ENCODE measurements at regions not wholly inside any gene's neighbourhood (a gene's known extent, or its start where the extent isn't known, plus 50 kb on each side); places are given as distances from the start of the nearest gene placed in this dataset.

GRCh38 chr11:122248939-122249338 is 132.9 kb upstream of the BLID start:
- DNase-seq (ENCODE audit: low read depth): peak; percentile 25
- TF ChIP-seq, protein P1, sequence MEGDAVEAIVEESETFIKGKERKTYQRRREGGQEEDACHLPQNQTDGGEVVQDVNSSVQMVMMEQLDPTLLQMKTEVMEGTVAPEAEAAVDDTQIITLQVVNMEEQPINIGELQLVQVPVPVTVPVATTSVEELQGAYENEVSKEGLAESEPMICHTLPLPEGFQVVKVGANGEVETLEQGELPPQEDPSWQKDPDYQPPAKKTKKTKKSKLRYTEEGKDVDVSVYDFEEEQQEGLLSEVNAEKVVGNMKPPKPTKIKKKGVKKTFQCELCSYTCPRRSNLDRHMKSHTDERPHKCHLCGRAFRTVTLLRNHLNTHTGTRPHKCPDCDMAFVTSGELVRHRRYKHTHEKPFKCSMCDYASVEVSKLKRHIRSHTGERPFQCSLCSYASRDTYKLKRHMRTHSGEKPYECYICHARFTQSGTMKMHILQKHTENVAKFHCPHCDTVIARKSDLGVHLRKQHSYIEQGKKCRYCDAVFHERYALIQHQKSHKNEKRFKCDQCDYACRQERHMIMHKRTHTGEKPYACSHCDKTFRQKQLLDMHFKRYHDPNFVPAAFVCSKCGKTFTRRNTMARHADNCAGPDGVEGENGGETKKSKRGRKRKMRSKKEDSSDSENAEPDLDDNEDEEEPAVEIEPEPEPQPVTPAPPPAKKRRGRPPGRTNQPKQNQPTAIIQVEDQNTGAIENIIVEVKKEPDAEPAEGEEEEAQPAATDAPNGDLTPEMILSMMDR (IDR thresholded peaks at IDR 0.05; ENCODE audit: low read length, missing control alignments): no peak
- no peak overlapping the region for H3K4me3 ChIP-seq (replicated peaks; ENCODE audit: low read depth, low read length)

- TF ChIP-seq, protein P1 (IDR thresholded peaks at IDR 0.05; ENCODE audit: low read length, missing control alignments): no peak
- DNase-seq (ENCODE audit: low read depth): no peak
- H3K4me3 ChIP-seq (replicated peaks; ENCODE audit: low read depth, low read length): no peak overlapping the region
Measured at GRCh38 chr11:122248131-122248530, 132.1 kb upstream of the BLID start.

- TF ChIP-seq, protein P1 (IDR thresholded peaks at IDR 0.05; ENCODE audit: low read length, missing control alignments): no peak
- no peak for DNase-seq (ENCODE audit: low read depth)
- no peak overlapping the region for H3K4me3 ChIP-seq (replicated peaks; ENCODE audit: low read depth, low read length)
Measured at GRCh38 chr11:122246874-122247273, 130.9 kb upstream of the BLID start.

GRCh38 chr11:122242731-122243130 is 126.7 kb upstream of the BLID start:
- no peak for DNase-seq (ENCODE audit: low read depth)
- no peak overlapping the region for H3K4me3 ChIP-seq (replicated peaks; ENCODE audit: low read depth, low read length)
- TF ChIP-seq, protein P1 (IDR thresholded peaks at IDR 0.05; ENCODE audit: low read length, missing control alignments): no peak

DNA sequence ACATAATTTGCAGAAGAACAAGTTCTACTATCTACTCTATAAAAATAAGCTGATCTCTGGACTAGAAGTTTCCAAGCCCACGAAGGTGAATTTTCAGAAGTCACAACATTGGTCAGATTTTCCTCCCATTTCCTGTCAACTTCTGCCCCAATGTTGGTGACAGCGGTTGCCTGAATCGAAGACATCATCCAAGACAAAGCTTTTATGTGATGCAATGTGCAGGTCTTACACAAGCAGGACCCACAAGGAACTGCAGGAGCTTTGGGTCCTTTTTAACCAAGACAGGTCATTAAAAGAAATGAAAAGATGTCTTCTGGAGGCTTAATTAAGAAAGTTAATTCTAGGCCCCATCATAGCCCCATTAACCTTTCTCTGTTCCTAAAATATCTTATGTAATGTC is 125.6 kb upstream of the BLID start:
- H3K4me3 ChIP-seq (replicated peaks; ENCODE audit: low read depth, low read length): no peak overlapping the region
- TF ChIP-seq, protein P1 (IDR thresholded peaks at IDR 0.05; ENCODE audit: low read length, missing control alignments): no peak

DNA sequence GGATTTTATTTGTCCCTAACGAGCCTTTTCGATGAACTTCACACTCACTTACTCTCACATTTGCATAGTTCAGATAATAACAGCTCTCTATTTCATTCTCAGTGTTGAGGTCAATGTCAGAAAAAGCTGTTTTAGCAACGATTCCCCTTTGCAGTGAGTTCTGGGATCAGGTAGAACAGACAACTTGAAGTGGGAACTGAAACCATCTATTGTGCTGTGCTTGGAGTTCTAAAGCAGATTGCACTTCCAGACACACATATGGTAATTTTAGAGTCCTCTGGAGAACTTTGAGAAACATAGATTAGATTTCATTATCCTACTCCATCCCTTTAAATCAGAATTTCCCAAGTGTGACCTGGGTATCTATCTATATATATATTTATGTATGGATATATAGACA is 124.6 kb upstream of the BLID start:
- TF ChIP-seq, protein P1 (IDR thresholded peaks at IDR 0.05; ENCODE audit: low read length, missing control alignments): no peak
- H3K4me3 ChIP-seq (replicated peaks; ENCODE audit: low read depth, low read length): no peak overlapping the region
- no peak for DNase-seq (ENCODE audit: low read depth)

More for the DNA sequence above, 125.6 kb upstream of the BLID start:
- DNase-seq (ENCODE audit: low read depth): no peak

DNA sequence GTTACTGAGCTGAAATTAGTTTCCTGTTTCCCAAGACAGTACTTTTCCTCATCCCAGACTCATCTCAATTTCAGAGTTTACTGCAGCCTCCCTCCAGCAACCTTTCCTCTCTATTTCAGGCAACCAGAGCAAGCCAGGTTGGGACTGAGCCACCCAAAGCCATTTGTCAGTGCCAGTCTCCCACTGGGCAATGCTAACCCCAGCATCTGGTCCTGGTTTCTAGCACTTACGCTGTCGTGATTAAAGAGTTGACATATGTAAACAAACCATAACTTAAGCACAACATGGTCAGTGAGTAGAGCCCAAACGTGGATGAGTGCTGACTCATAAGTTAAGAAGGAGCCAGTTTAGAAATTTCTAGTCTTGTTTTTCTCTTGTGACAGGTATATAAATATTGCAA is 119.6 kb upstream of the BLID start:
- no peak overlapping the region for H3K4me3 ChIP-seq (replicated peaks; ENCODE audit: low read depth, low read length)
- DNase-seq (ENCODE audit: low read depth): peak; percentile 61
- TF ChIP-seq, protein P1 (IDR thresholded peaks at IDR 0.05; ENCODE audit: low read length, missing control alignments): no peak

All from fibroblast of pulmonary artery (primary cell).